HG03521 (cell line): ENCODE measurements at regions not wholly inside any gene's neighbourhood (a gene's known extent, or its start where the extent isn't known, plus 50 kb on each side); places are given as distances from the start of the nearest gene placed in this dataset.
"Not testable (repeated sequence)": the region's sequence is repeated elsewhere in the genome, so short reads cannot be mapped to it uniquely, and the experiment has no call there.

Source experiments
- ATAC-seq: cut with Tn5 transposase; IDR thresholded peaks from one replicate; pipeline ENCODE4 v1.9.1; 2021; ENCODE audit warnings: mild to moderate bottlenecking, moderate library complexity; ENCODE audit not compliant: unreplicated experiment

- no peak for ATAC-seq
Observed at GRCh38 chr5:67605730-67606585, 409.4 kb upstream of the CD180 start.

GRCh38 chr5:67591491-67591890 lies 394.9 kb upstream of the CD180 start:
- no peak for ATAC-seq

GRCh38 chr5:67588389-67588788 lies 391.8 kb upstream of the CD180 start:
- ATAC-seq, result no peak

- ATAC-seq, result no peak
Observed at GRCh38 chr5:67581203-67581602, 384.6 kb upstream of the CD180 start.

GRCh38 chr5:67578011-67578410 lies 381.4 kb upstream of the CD180 start:
- no peak for ATAC-seq

- no peak for ATAC-seq
Observed at GRCh38 chr5:67577424-67577823, 380.8 kb upstream of the CD180 start.

- ATAC-seq, result no peak
Observed at GRCh38 chr5:67576112-67576511, 379.5 kb upstream of the CD180 start.

- no peak for ATAC-seq
Observed at GRCh38 chr5:67575087-67575486, 378.5 kb upstream of the CD180 start.

- no peak for ATAC-seq
Observed at GRCh38 chr5:67561151-67561932, 364.7 kb upstream of the CD180 start.

GRCh38 chr5:67552773-67553172 lies 356.2 kb upstream of the CD180 start:
- no peak for ATAC-seq

- ATAC-seq, result no peak
Observed at GRCh38 chr5:67549947-67550346, 353.3 kb upstream of the CD180 start.

- ATAC-seq, result no peak
Observed at GRCh38 chr5:67549296-67549618, 352.7 kb upstream of the CD180 start.

GRCh38 chr5:67548520-67549295 lies 352.1 kb upstream of the CD180 start:
- no peak for ATAC-seq

- ATAC-seq, result no peak
Observed at GRCh38 chr5:67547682-67548081, 351.1 kb upstream of the CD180 start.

- not testable (repeated sequence) for ATAC-seq
Observed at GRCh38 chr5:67544942-67545341, 348.3 kb upstream of the CD180 start.

GRCh38 chr5:67543720-67544270 lies 347.2 kb upstream of the CD180 start:
- ATAC-seq, result no peak

GRCh38 chr5:67542479-67542878 lies 345.9 kb upstream of the CD180 start:
- no peak for ATAC-seq

- no peak for ATAC-seq
Observed at GRCh38 chr5:67541875-67542274, 345.3 kb upstream of the CD180 start.

GRCh38 chr5:67538855-67539506 lies 342.4 kb upstream of the CD180 start:
- no peak for ATAC-seq

GRCh38 chr5:67537439-67538148 lies 341.0 kb upstream of the CD180 start:
- ATAC-seq, result no peak
